PC-9 (cell line): ENCODE measurements at regions not wholly inside any gene's neighbourhood (a gene's known extent, or its start where the extent isn't known, plus 50 kb on each side); places are given as distances from the start of the nearest gene placed in this dataset.

Experiments
- EZH2 ChIP-seq: fragments of 200-600 bp; sonication (generic); IDR thresholded peaks from 2 replicates; pipeline ENCODE4 v1.8.0; 2017; ENCODE audit warnings: antibody characterized with exemption, low read depth
- TF ChIP-seq, protein P1 (sequence below): fragments of 200-600 bp; sonication (generic); conservative IDR thresholded peaks from 2 replicates; pipeline ENCODE4 v1.6.1; 2017; ENCODE audit warnings: mixed run types, antibody characterized with exemption, mild to moderate bottlenecking, moderate library complexity

- TF ChIP-seq, protein P1, sequence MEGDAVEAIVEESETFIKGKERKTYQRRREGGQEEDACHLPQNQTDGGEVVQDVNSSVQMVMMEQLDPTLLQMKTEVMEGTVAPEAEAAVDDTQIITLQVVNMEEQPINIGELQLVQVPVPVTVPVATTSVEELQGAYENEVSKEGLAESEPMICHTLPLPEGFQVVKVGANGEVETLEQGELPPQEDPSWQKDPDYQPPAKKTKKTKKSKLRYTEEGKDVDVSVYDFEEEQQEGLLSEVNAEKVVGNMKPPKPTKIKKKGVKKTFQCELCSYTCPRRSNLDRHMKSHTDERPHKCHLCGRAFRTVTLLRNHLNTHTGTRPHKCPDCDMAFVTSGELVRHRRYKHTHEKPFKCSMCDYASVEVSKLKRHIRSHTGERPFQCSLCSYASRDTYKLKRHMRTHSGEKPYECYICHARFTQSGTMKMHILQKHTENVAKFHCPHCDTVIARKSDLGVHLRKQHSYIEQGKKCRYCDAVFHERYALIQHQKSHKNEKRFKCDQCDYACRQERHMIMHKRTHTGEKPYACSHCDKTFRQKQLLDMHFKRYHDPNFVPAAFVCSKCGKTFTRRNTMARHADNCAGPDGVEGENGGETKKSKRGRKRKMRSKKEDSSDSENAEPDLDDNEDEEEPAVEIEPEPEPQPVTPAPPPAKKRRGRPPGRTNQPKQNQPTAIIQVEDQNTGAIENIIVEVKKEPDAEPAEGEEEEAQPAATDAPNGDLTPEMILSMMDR, result no peak
- TF ChIP-seq EZH2, result no peak
Observed at GRCh38 chr18:30582078-30582477, 460.5 kb downstream of the DSC3 start.
